ENCODE measurements at regions not wholly inside any gene's neighbourhood (a gene's known extent, or its start where the extent isn't known, plus 50 kb on each side); places are given as distances from the start of the nearest gene placed in this dataset.
"Not testable (repeated sequence)": the region's sequence is repeated elsewhere in the genome, so short reads cannot be mapped to it uniquely, and the experiment has no call there.

DNA sequence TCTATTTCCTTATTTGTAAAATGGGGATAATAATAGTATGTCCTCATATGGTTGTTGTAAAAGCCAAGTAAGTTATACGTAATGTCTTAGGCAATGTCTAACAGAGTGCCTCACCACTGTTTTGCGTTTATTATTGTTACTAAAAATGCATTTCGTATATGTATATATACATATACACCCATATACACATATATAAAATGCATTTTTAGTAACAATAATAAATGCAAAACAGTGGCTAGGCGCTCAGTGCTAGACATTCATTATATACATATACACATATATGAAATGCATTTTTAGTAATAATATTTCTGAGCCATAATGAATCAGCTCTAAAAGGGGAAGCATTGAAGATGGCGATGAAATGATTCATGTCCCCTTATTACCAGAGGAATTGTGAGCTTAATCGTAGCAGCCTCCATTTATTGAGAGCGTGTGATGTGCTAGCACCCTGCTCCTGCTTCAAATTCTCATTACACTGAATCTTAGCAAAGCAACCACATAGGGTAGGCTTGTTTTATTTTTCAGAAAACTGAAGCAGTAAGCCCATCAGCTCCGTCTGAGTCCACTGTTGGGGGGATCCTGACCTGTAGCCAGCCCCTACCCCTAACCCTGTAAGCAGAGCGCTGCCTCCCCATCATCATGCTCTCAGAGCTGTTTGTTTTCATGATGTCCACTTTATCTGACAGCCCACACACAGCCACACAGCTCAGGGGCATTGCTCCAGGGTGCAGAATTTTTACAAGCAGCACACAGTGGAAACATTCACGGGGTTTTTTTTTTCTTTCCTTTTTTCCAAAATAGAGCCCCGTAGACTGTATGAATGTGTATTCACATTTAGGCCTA, 97.1 kb upstream of the NAV2 start:
- no peak overlapping the region for H3K9ac ChIP-seq (ENCODE audit: low read length)
- H3K27ac ChIP-seq (ENCODE audit: low read length), result no peak overlapping the region
- no peak overlapping the region for H3K4me3 ChIP-seq (ENCODE audit: low read length)
- H2AFZ ChIP-seq (ENCODE audit: low read depth, low read length), result no peak overlapping the region
- H3K36me3 ChIP-seq (replicated peaks; ENCODE audit: low read depth, low read length), result no peaks in the 10 kb centered on the region
- no peaks in the 10 kb centered on the region for H3K4me1 ChIP-seq (ENCODE audit: low read length)
- no peaks in the 10 kb centered on the region for H4K20me1 ChIP-seq (ENCODE audit: insufficient read depth, low read length)
- H3K4me2 ChIP-seq (ENCODE audit: low read length), result no peak overlapping the region
- H3K27me3 ChIP-seq (ENCODE audit: low read depth, low read length), result no peaks in the 10 kb centered on the region
- no peaks in the 10 kb centered on the region for H3K9me3 ChIP-seq (ENCODE audit: insufficient read depth, low read length)
- TF ChIP-seq, protein P1, sequence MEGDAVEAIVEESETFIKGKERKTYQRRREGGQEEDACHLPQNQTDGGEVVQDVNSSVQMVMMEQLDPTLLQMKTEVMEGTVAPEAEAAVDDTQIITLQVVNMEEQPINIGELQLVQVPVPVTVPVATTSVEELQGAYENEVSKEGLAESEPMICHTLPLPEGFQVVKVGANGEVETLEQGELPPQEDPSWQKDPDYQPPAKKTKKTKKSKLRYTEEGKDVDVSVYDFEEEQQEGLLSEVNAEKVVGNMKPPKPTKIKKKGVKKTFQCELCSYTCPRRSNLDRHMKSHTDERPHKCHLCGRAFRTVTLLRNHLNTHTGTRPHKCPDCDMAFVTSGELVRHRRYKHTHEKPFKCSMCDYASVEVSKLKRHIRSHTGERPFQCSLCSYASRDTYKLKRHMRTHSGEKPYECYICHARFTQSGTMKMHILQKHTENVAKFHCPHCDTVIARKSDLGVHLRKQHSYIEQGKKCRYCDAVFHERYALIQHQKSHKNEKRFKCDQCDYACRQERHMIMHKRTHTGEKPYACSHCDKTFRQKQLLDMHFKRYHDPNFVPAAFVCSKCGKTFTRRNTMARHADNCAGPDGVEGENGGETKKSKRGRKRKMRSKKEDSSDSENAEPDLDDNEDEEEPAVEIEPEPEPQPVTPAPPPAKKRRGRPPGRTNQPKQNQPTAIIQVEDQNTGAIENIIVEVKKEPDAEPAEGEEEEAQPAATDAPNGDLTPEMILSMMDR (IDR thresholded peaks at IDR 0.05; ENCODE audit: low read depth, low read length), result no peak
- TF ChIP-seq EZH2phosphoT487 (IDR thresholded peaks at IDR 0.05; ENCODE audit: low read depth), result no peak
- H3K79me2 ChIP-seq (ENCODE audit: low read length), result no peaks in the 10 kb centered on the region

DNA sequence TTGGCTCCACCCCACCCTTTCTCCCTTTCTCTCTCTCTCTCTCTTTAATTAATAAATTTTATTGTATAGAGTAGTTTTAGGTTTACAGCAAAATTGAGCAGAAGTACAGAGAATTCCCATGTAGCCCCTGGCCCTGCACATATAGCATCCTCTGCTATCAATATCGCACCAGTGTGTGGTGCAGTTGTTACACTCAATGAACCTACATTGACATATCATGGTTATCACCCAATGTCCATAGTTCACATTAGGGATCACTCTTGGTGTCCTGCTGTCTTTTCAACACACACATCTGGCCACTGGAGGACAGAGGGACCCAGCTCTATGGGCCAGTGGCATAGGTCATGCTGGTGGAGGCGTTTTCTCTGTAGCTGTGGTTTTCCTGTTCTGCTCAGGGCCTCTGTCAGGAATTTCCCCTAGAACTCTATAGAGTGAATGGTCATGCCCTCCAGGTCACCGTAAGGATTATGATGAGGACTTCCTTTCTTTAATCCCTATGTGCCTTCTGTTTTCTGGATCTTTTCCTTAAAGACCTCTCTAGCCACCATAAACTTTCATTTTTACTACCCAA, 98.2 kb upstream of the NAV2 start:
- Histone ChIP-seq H3K27ac (ENCODE audit: low read length) (no peak overlapping the region), H2AFZ (ENCODE audit: low read depth, low read length) (no peak overlapping the region), H3K27me3 (ENCODE audit: low read depth, low read length) (peaks cover under 1% of the 10 kb centered on the region; the same call in 1 of the 2 replicates), H3K36me3 (replicated peaks; ENCODE audit: low read depth, low read length) (no peaks in the 10 kb centered on the region), H3K4me2 (ENCODE audit: low read length) (no peak overlapping the region), H3K79me2 (ENCODE audit: low read length) (no peaks in the 10 kb centered on the region), H4K20me1 (ENCODE audit: insufficient read depth, low read length) (no peaks in the 10 kb centered on the region), H3K4me3 (ENCODE audit: low read length) (no peak overlapping the region), H3K9ac (ENCODE audit: low read length) (no peak overlapping the region), H3K4me1 (ENCODE audit: low read length) (no peaks in the 10 kb centered on the region), H3K9me3 (ENCODE audit: insufficient read depth, low read length) (no peaks in the 10 kb centered on the region)
- TF ChIP-seq, protein P1 (IDR thresholded peaks at IDR 0.05; ENCODE audit: low read depth, low read length), result no peak
- TF ChIP-seq EZH2phosphoT487 (IDR thresholded peaks at IDR 0.05; ENCODE audit: low read depth), result no peak

DNA sequence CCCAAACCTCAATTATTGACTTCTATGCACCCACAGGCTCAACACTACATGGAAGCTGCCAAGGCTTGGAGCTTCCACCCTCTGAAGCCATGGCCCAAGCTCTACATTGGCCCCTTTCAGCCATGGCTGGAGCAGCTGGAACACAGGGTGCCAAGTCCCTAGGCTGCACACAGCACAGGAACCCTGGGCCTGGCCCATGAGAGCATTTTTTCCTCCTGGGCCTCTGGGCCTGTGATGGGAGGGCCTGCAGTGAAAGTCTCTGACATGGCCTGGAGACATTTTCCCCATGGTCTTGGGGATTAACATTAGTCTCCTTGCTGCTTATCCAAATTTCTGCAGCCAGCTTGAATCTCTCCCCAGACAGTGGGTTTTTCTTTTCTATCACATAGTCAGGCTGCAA, 100.6 kb upstream of the NAV2 start:
- not testable (repeated sequence) for H3K9me3 ChIP-seq (ENCODE audit: insufficient read depth, low read length); H3K27ac ChIP-seq (ENCODE audit: low read length); H2AFZ ChIP-seq (ENCODE audit: low read depth, low read length); H3K4me2 ChIP-seq (ENCODE audit: low read length); H3K9ac ChIP-seq (ENCODE audit: low read length); H3K36me3 ChIP-seq (replicated peaks; ENCODE audit: low read depth, low read length); H3K27me3 ChIP-seq (ENCODE audit: low read depth, low read length); H3K4me1 ChIP-seq (ENCODE audit: low read length); H3K4me3 ChIP-seq (ENCODE audit: low read length); H3K79me2 ChIP-seq (ENCODE audit: low read length); H4K20me1 ChIP-seq (ENCODE audit: insufficient read depth, low read length)

- H3K4me1 ChIP-seq (ENCODE audit: low read length), result no peaks in the 10 kb centered on the region
- H3K9ac ChIP-seq (ENCODE audit: low read length), result no peak overlapping the region
- H4K20me1 ChIP-seq (ENCODE audit: insufficient read depth, low read length), result no peaks in the 10 kb centered on the region
- peaks cover 7% of the 10 kb centered on the region; the same call in 1 of the 2 replicates for H3K27me3 ChIP-seq (ENCODE audit: low read depth, low read length)
- H3K9me3 ChIP-seq (ENCODE audit: insufficient read depth, low read length), result no peaks in the 10 kb centered on the region; the same call in 1 of the 2 replicates
- H3K27ac ChIP-seq (ENCODE audit: low read length), result no peak overlapping the region
- no peaks in the 10 kb centered on the region for H3K79me2 ChIP-seq (ENCODE audit: low read length)
- H2AFZ ChIP-seq (ENCODE audit: low read depth, low read length), result no peak overlapping the region
- H3K4me3 ChIP-seq (ENCODE audit: low read length), result no peak overlapping the region
- H3K36me3 ChIP-seq (replicated peaks; ENCODE audit: low read depth, low read length), result no peaks in the 10 kb centered on the region
- H3K4me2 ChIP-seq (ENCODE audit: low read length), result no peak overlapping the region
- TF ChIP-seq, protein P1 (IDR thresholded peaks at IDR 0.05; ENCODE audit: low read depth, low read length), result no peak
- TF ChIP-seq EZH2phosphoT487 (IDR thresholded peaks at IDR 0.05; ENCODE audit: low read depth), result no peak
Measured at GRCh38 chr11:19607656-19608360, 104.8 kb upstream of the NAV2 start.
